ENCODE measurements at regions not wholly inside any gene's neighbourhood (a gene's known extent, or its start where the extent isn't known, plus 50 kb on each side); places are given as distances from the start of the nearest gene placed in this dataset.

- TF ChIP-seq, protein P1, sequence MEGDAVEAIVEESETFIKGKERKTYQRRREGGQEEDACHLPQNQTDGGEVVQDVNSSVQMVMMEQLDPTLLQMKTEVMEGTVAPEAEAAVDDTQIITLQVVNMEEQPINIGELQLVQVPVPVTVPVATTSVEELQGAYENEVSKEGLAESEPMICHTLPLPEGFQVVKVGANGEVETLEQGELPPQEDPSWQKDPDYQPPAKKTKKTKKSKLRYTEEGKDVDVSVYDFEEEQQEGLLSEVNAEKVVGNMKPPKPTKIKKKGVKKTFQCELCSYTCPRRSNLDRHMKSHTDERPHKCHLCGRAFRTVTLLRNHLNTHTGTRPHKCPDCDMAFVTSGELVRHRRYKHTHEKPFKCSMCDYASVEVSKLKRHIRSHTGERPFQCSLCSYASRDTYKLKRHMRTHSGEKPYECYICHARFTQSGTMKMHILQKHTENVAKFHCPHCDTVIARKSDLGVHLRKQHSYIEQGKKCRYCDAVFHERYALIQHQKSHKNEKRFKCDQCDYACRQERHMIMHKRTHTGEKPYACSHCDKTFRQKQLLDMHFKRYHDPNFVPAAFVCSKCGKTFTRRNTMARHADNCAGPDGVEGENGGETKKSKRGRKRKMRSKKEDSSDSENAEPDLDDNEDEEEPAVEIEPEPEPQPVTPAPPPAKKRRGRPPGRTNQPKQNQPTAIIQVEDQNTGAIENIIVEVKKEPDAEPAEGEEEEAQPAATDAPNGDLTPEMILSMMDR (optimal IDR thresholded peaks at IDR 0.05 in 1 of 3, IDR thresholded peaks at IDR 0.05 in 1 of 3, conservative IDR thresholded peaks at IDR 0.05 in 1 of 3; ENCODE audit: extremely low read depth in 1 of 3, insufficient read depth in 2 of 3, low read length in 3 of 3) = no peak
- no peak for TF ChIP-seq EZH2 (IDR thresholded peaks at IDR 0.05; ENCODE audit: low read length)
These were observed 68.2 kb upstream of the KCNJ6 start for GRCh38 chr21:37984416-37984815.

All from keratinocyte (primary cell).